SK-N-DZ (cell line): ENCODE measurements at regions not wholly inside any gene's neighbourhood (a gene's known extent, or its start where the extent isn't known, plus 50 kb on each side); places are given as distances from the start of the nearest gene placed in this dataset.
"Not testable (repeated sequence)": the region's sequence is repeated elsewhere in the genome, so short reads cannot be mapped to it uniquely, and the experiment has no call there.

ENCODE experiments used
- DNase-seq: peaks from one replicate; pipeline ENCODE4 v3.0.0-alpha.2; 2015; ENCODE audit warnings: low spot score

GRCh38 chr3:153221748-153222162 lies 59.7 kb downstream of the RAP2B start:
- DNase-seq: no peak

- not testable (repeated sequence) for DNase-seq
Measured at GRCh38 chr3:153226877-153227276, 64.9 kb downstream of the RAP2B start.

GRCh38 chr3:153230427-153230826 lies 68.4 kb downstream of the RAP2B start:
- DNase-seq: not testable (repeated sequence)

- not testable (repeated sequence) for DNase-seq
Measured at GRCh38 chr3:153231245-153231644, 69.2 kb downstream of the RAP2B start.

- not testable (repeated sequence) for DNase-seq
Measured at GRCh38 chr3:153232050-153232752, 70.2 kb downstream of the RAP2B start.

GRCh38 chr3:153232851-153233271 lies 70.8 kb downstream of the RAP2B start:
- DNase-seq: no peak

GRCh38 chr3:153233986-153234385 lies 72.0 kb downstream of the RAP2B start:
- DNase-seq: no peak

GRCh38 chr3:153242896-153243295 lies 80.9 kb downstream of the RAP2B start:
- no peak for DNase-seq

GRCh38 chr3:153244961-153245360 lies 82.9 kb downstream of the RAP2B start:
- no peak for DNase-seq

GRCh38 chr3:153245661-153246060 lies 83.6 kb downstream of the RAP2B start:
- DNase-seq: no peak

GRCh38 chr3:153246331-153246730 lies 84.3 kb downstream of the RAP2B start:
- DNase-seq: no peak

GRCh38 chr3:153246806-153247205 lies 84.8 kb downstream of the RAP2B start:
- DNase-seq: no peak

- DNase-seq: no peak
Measured at GRCh38 chr3:153247331-153248330, 85.6 kb downstream of the RAP2B start.

- DNase-seq: not testable (repeated sequence)
Measured at GRCh38 chr3:153248835-153249234, 86.8 kb downstream of the RAP2B start.

GRCh38 chr3:153249906-153250305 lies 87.9 kb downstream of the RAP2B start:
- DNase-seq: no peak

- DNase-seq: no peak
Measured at GRCh38 chr3:153250446-153250845, 88.4 kb downstream of the RAP2B start.

- no peak for DNase-seq
Measured at GRCh38 chr3:153252963-153253362, 90.9 kb downstream of the RAP2B start.

GRCh38 chr3:153254361-153254760 lies 92.3 kb downstream of the RAP2B start:
- DNase-seq: no peak

GRCh38 chr3:153257673-153258351 lies 95.8 kb downstream of the RAP2B start:
- no peak for DNase-seq

- DNase-seq: no peak
Measured at GRCh38 chr3:153259956-153260355, 97.9 kb downstream of the RAP2B start.

- DNase-seq: no peak
Measured at GRCh38 chr3:153260681-153261080, 98.7 kb downstream of the RAP2B start.

GRCh38 chr3:153266619-153267018 lies 104.6 kb downstream of the RAP2B start:
- DNase-seq: no peak
